Stimulated activated CD4-positive, alpha-beta T cell treated with anti-CD3 and anti-CD28 coated beads, Interleukin-1b, Interleukin-23, amount 100 ng/mL, for 24 hours (primary cell): ENCODE measurements at regions not wholly inside any gene's neighbourhood (a gene's known extent, or its start where the extent isn't known, plus 50 kb on each side); places are given as distances from the start of the nearest gene placed in this dataset.
"Not testable (repeated sequence)": the region's sequence is repeated elsewhere in the genome, so short reads cannot be mapped to it uniquely, and the experiment has no call there.

Experiments used
- DNase-seq, 4 experiments: peaks; one replicate each; pipeline ENCODE4 v3.0.0-alpha.2; 2020; ENCODE audit warnings: low read depth in 4 of 4, low spot score in 1 of 4

- DNase-seq, result no peak
Observed at GRCh38 chr3:56926947-56927282, 125.2 kb upstream of the ARHGEF3 start.

GRCh38 chr3:56926243-56926946, 124.6 kb upstream of the ARHGEF3 start:
- DNase-seq, result no peak

- not testable (repeated sequence) for DNase-seq
Observed at GRCh38 chr3:56924700-56925099, 123.0 kb upstream of the ARHGEF3 start.

- no peak for DNase-seq
Observed at GRCh38 chr3:56923526-56924224, 121.9 kb upstream of the ARHGEF3 start.

- no peak for DNase-seq
Observed at GRCh38 chr3:56921573-56922453, 120.1 kb upstream of the ARHGEF3 start.

GRCh38 chr3:56919797-56920195, 118.0 kb upstream of the ARHGEF3 start:
- no peak for DNase-seq

- no peak for DNase-seq
Observed at GRCh38 chr3:56919137-56919796, 117.5 kb upstream of the ARHGEF3 start.

GRCh38 chr3:56918111-56918568, 116.4 kb upstream of the ARHGEF3 start:
- peak in 3 of 4 experiments; percentile 23 to 58 (median 35) for DNase-seq

GRCh38 chr3:56917361-56918110, 115.8 kb upstream of the ARHGEF3 start:
- DNase-seq, result no peak

- no peak for DNase-seq
Observed at GRCh38 chr3:56916716-56917360, 115.1 kb upstream of the ARHGEF3 start.

- DNase-seq, result peak; percentile 34 to 54 (median 46)
Observed at GRCh38 chr3:56915966-56916586, 114.3 kb upstream of the ARHGEF3 start.

- DNase-seq, result no peak
Observed at GRCh38 chr3:56914646-56915045, 112.9 kb upstream of the ARHGEF3 start.

- no peak for DNase-seq
Observed at GRCh38 chr3:56911363-56911762, 109.6 kb upstream of the ARHGEF3 start.

GRCh38 chr3:56909349-56909748, 107.6 kb upstream of the ARHGEF3 start:
- DNase-seq, result no peak

- DNase-seq, result no peak
Observed at GRCh38 chr3:56908004-56908403, 106.3 kb upstream of the ARHGEF3 start.

- DNase-seq, result no peak
Observed at GRCh38 chr3:56904552-56905215, 102.9 kb upstream of the ARHGEF3 start.

- DNase-seq, result no peak
Observed at GRCh38 chr3:56903231-56903782, 101.6 kb upstream of the ARHGEF3 start.

- DNase-seq, result no peak
Observed at GRCh38 chr3:56902468-56903160, 100.9 kb upstream of the ARHGEF3 start.
